Prostate gland (tissue), 2 donors: ENCODE measurements at regions not wholly inside any gene's neighbourhood (a gene's known extent, or its start where the extent isn't known, plus 50 kb on each side); places are given as distances from the start of the nearest gene placed in this dataset.

Experiments used
- POLR2A ChIP-seq: fragments of 450-650 bp; IDR thresholded peaks from one replicate; pipeline ENCODE4 v1.6.1; 2016; ENCODE audit warnings: antibody characterized with exemption, mild to moderate bottlenecking
- POLR2AphosphoS5 ChIP-seq: sonication (generic); formaldehyde crosslinking; IDR thresholded peaks from one replicate; pipeline ENCODE4 v1.6.1; 2017; ENCODE audit warnings: antibody characterized with exemption
- TF ChIP-seq, protein P1 (sequence below), 4 experiments: fragments of 200-600 bp in 2 of 4; fragments of 450-650 bp in 2 of 4; sonication (generic) in 2 of 4; IDR thresholded peaks; 1 replicate in 3 of 4; 2 replicates in 1 of 4; pipeline ENCODE4 v1.5.1; 2016 to 2019; ENCODE audit warnings: antibody characterized with exemption in 4 of 4, mild to moderate bottlenecking in 2 of 4, moderate library complexity in 2 of 4

DNA sequence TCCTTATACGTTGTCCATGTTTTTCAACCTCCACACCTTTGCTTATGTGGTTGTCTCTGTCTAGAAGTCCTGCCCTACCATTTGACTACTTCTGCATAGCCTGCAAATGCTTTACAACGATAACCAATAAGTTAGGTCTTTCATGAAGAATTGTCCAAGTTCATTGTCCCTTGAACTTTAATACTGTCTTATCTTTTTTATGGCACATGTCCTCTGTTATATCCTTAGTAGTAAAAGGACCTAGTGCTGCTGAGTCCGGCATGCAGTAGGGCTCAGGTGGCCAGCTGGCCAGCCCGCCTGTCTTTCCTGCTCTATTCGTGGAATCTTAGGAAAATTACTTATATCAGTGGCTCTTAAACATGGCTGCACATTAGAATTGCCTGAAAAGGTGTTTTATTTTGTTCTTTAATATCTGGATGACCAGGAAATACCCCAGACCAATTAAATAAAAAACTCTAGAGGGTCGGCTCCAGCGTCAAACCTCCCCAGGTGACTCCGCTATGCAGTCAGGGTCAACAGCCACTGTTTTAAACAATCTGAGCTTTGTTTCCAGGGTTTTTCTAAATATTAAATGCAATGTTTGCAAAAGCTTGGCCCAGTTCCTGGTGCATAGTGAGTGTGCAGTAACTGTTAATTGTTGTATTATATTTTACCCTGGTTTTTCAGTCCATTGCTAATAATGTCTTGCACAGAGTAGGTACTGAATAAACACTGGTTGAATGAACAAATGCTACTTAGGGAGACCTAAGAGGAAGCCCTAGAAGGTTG is 64.6 kb upstream of the SESN3 start:
- TF ChIP-seq POLR2A (no peak), POLR2AphosphoS5 (no peak)
- TF ChIP-seq, protein P1, sequence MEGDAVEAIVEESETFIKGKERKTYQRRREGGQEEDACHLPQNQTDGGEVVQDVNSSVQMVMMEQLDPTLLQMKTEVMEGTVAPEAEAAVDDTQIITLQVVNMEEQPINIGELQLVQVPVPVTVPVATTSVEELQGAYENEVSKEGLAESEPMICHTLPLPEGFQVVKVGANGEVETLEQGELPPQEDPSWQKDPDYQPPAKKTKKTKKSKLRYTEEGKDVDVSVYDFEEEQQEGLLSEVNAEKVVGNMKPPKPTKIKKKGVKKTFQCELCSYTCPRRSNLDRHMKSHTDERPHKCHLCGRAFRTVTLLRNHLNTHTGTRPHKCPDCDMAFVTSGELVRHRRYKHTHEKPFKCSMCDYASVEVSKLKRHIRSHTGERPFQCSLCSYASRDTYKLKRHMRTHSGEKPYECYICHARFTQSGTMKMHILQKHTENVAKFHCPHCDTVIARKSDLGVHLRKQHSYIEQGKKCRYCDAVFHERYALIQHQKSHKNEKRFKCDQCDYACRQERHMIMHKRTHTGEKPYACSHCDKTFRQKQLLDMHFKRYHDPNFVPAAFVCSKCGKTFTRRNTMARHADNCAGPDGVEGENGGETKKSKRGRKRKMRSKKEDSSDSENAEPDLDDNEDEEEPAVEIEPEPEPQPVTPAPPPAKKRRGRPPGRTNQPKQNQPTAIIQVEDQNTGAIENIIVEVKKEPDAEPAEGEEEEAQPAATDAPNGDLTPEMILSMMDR (IDR thresholded peaks at IDR 0.05) = no peak
